Ishikawa (cell line): ENCODE measurements at regions not wholly inside any gene's neighbourhood (a gene's known extent, or its start where the extent isn't known, plus 50 kb on each side); places are given as distances from the start of the nearest gene placed in this dataset.

Experiments
- CEBPB ChIP-seq: IDR thresholded peaks from 2 replicates; pipeline ENCODE4 v1.6.1; 2012
- CREB1 ChIP-seq: IDR thresholded peaks from 2 replicates; pipeline ENCODE4 v1.6.1; 2012; ENCODE audit warnings: low read depth
- EGR1 ChIP-seq: IDR thresholded peaks from 2 replicates; pipeline ENCODE4 v1.6.1; 2012
- EP300 ChIP-seq: IDR thresholded peaks from 2 replicates; pipeline ENCODE4 v1.6.1; 2012; ENCODE audit warnings: borderline replicate concordance
- FOXM1 ChIP-seq: IDR thresholded peaks from 2 replicates; pipeline ENCODE4 v1.6.1; 2012; ENCODE audit warnings: low read depth, borderline replicate concordance
- NFIC ChIP-seq: IDR thresholded peaks from 2 replicates; pipeline ENCODE4 v1.6.1; 2012
- RAD21 ChIP-seq: IDR thresholded peaks from 2 replicates; pipeline ENCODE4 v1.6.1; 2012; ENCODE audit warnings: low read depth
- REST ChIP-seq: IDR thresholded peaks from 2 replicates; pipeline ENCODE4 v1.6.1; 2012; ENCODE audit warnings: low read depth, mild to moderate bottlenecking
- TAF1 ChIP-seq: IDR thresholded peaks from 2 replicates; pipeline ENCODE4 v1.6.1; 2012; ENCODE audit warnings: low read depth, mild to moderate bottlenecking
- TCF12 ChIP-seq: IDR thresholded peaks from 2 replicates; pipeline ENCODE4 v1.6.1; 2012; ENCODE audit warnings: low read depth
- TEAD4 ChIP-seq: IDR thresholded peaks from 2 replicates; pipeline ENCODE4 v1.6.1; 2012
- YY1 ChIP-seq: IDR thresholded peaks from 2 replicates; pipeline ENCODE4 v1.6.1; 2012; ENCODE audit warnings: low read depth
- ZBTB7A ChIP-seq: IDR thresholded peaks from 2 replicates; pipeline ENCODE4 v1.6.1; 2012; ENCODE audit warnings: low read depth
- TF ChIP-seq, protein P1 (sequence below): IDR thresholded peaks from 2 replicates; pipeline ENCODE4 v1.6.1; 2012
- TF ChIP-seq, protein P2 (sequence below): IDR thresholded peaks from 2 replicates; pipeline ENCODE4 v1.6.1; 2012

GRCh38 chrX:117063224-117063623, 600.4 kb upstream of the CT83 start:
- TF ChIP-seq TCF12 = no peak
- TF ChIP-seq, protein P1, sequence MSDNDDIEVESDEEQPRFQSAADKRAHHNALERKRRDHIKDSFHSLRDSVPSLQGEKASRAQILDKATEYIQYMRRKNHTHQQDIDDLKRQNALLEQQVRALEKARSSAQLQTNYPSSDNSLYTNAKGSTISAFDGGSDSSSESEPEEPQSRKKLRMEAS = no peak
- no peak for TF ChIP-seq EP300
- no peak for TF ChIP-seq CREB1
- no peak for TF ChIP-seq CEBPB
- no peak for TF ChIP-seq RAD21
- TF ChIP-seq, protein P2, sequence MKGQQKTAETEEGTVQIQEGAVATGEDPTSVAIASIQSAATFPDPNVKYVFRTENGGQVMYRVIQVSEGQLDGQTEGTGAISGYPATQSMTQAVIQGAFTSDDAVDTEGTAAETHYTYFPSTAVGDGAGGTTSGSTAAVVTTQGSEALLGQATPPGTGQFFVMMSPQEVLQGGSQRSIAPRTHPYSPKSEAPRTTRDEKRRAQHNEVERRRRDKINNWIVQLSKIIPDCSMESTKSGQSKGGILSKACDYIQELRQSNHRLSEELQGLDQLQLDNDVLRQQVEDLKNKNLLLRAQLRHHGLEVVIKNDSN = no peak
- no peak for TF ChIP-seq ZBTB7A
- no peak for TF ChIP-seq FOXM1
- TF ChIP-seq TAF1 = no peak
- TF ChIP-seq TEAD4 = no peak
- TF ChIP-seq REST = no peak
- TF ChIP-seq NFIC = no peak
- TF ChIP-seq YY1 = no peak
- TF ChIP-seq EGR1 = no peak

GRCh38 chrX:117059848-117060247, 597.1 kb upstream of the CT83 start:
- TF ChIP-seq, protein P1 = no peak
- TF ChIP-seq CREB1 (no peak), RAD21 (no peak), FOXM1 (no peak), YY1 (no peak), CEBPB (no peak), TEAD4 (no peak), EGR1 (no peak), TAF1 (no peak), REST (no peak), ZBTB7A (no peak), NFIC (no peak), TCF12 (no peak), EP300 (no peak)
- TF ChIP-seq, protein P2 = no peak

GRCh38 chrX:117053260-117053659, 590.5 kb upstream of the CT83 start:
- no peak for TF ChIP-seq RAD21
- TF ChIP-seq CEBPB = no peak
- TF ChIP-seq TAF1 = no peak
- no peak for TF ChIP-seq ZBTB7A
- no peak for TF ChIP-seq TEAD4
- TF ChIP-seq REST = no peak
- no peak for TF ChIP-seq YY1
- TF ChIP-seq, protein P2 = no peak

DNA sequence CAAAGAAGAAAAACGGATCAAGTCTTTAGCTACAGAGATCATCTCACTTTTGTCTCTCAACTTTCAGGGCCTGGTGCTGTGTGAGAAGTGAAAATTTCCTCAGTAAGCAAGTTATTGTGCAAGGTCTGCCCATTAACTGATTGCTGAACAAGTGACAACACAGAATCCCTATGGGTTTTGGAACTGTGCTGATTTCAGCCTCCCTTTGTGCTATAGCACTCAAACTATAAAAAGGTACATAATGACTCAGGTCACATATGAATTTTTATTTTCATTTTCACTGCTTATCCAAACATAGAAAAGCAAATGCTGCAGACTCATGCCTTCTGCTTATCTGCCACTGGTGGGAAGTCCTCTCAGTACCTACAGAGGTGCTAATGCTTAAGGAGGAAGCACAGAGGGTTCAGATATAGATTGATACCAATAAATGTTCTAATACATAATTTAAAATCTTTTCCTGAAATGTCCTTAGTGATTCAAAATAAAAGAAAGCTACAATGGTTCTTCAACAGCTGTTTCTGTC, 576.2 kb upstream of the CT83 start:
- no peak for TF ChIP-seq EP300
- no peak for TF ChIP-seq YY1
- TF ChIP-seq NFIC = no peak
